ENCODE measurements at regions not wholly inside any gene's neighbourhood (a gene's known extent, or its start where the extent isn't known, plus 50 kb on each side); places are given as distances from the start of the nearest gene placed in this dataset.

DNA sequence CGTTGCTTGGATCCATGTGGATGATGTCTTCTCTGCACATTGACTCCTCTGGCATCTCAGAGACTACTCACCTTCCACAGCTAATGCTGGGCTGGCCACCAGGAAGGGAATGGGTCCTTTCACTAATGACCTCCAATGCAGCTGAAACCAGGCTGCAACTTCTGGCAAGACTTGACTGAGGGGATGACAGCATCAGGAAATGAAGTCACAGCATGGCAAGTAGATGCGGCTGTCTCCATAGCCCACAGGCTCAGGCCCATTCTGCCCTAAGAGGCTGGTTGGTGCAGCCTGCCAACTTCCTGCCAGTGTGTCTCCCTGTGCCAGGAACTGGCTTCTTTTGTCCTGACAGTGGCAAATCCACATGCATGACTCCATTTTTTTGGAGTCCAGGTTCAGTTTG is 467.3 kb downstream of the TSHZ3 start:
- TF ChIP-seq ZC3H10 (CRISPR knock-in tag; IDR thresholded peaks at IDR 0.05) (no peak), ISL1 (CRISPR knock-in tag; IDR thresholded peaks at IDR 0.05) (no peak), ZFP30 (CRISPR knock-in tag; IDR thresholded peaks at IDR 0.05) (no peak), TOX (CRISPR knock-in tag; IDR thresholded peaks at IDR 0.05; ENCODE audit: borderline replicate concordance) (no peak), GLIS3 (CRISPR knock-in tag; IDR thresholded peaks at IDR 0.05) (no peak), PATZ1 (CRISPR knock-in tag; IDR thresholded peaks at IDR 0.05; ENCODE audit: borderline replicate concordance) (no peak), CSDC2 (CRISPR knock-in tag; IDR thresholded peaks at IDR 0.05) (no peak), ZNF70 (CRISPR knock-in tag; IDR thresholded peaks at IDR 0.05) (no peak), CREB5 (CRISPR knock-in tag; IDR thresholded peaks at IDR 0.05; ENCODE audit: low read depth) (no peak), ZNF8 (CRISPR knock-in tag; IDR thresholded peaks at IDR 0.05) (no peak), ESRRG (CRISPR knock-in tag; IDR thresholded peaks at IDR 0.05) (no peak)
- TF ChIP-seq, protein P1, sequence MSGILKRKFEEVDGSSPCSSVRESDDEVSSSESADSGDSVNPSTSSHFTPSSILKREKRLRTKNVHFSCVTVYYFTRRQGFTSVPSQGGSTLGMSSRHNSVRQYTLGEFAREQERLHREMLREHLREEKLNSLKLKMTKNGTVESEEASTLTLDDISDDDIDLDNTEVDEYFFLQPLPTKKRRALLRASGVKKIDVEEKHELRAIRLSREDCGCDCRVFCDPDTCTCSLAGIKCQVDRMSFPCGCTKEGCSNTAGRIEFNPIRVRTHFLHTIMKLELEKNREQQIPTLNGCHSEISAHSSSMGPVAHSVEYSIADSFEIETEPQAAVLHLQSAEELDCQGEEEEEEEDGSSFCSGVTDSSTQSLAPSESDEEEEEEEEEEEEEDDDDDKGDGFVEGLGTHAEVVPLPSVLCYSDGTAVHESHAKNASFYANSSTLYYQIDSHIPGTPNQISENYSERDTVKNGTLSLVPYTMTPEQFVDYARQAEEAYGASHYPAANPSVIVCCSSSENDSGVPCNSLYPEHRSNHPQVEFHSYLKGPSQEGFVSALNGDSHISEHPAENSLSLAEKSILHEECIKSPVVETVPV (CRISPR knock-in tag; IDR thresholded peaks at IDR 0.05) = no peak

All from SK-N-SH treated with all-trans-retinoic acid at 6 μM for 48 hours (cell line).